ENCODE measurements at regions not wholly inside any gene's neighbourhood (a gene's known extent, or its start where the extent isn't known, plus 50 kb on each side); places are given as distances from the start of the nearest gene placed in this dataset.

- no peak for TF ChIP-seq SUZ12 (IDR thresholded peaks at IDR 0.05; ENCODE audit: extremely low read depth, insufficient read depth, insufficient read length)
- TF ChIP-seq ZNF274 (IDR thresholded peaks at IDR 0.05; ENCODE audit: low read depth, low read length): no peak
These were observed 260.1 kb upstream of the NFIA start for GRCh38 chr1:60822252-60822651.
